ENCODE measurements at regions not wholly inside any gene's neighbourhood (a gene's known extent, or its start where the extent isn't known, plus 50 kb on each side); places are given as distances from the start of the nearest gene placed in this dataset.
"Not testable (repeated sequence)": the region's sequence is repeated elsewhere in the genome, so short reads cannot be mapped to it uniquely, and the experiment has no call there.

DNA sequence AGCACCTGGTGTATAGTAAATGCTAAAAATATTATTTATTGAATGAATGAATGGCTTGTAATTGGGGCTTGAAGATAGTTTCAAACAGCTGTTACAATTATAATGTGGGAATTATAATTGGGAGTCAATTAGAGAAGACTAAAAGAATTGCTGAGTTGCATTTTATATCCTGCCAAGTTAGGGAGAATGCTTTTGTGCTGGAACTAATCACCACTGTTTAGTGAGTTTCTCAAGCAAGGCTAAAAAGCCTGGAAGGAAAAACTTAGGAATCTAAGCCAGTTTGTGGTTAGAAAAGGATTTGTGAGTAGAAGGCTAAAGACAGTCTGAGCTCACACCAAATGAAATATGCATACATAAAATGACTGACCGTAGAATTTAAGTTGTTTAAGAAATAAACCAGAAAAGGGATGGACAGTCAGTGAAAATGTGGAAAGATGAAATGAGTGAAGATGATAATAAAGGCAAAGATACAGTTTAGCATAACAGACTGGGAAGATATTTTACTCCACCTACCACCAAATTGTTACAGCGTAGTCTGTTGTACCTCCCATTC, 647.7 kb upstream of the FSHR start:
- no peak for DNase-seq

DNA sequence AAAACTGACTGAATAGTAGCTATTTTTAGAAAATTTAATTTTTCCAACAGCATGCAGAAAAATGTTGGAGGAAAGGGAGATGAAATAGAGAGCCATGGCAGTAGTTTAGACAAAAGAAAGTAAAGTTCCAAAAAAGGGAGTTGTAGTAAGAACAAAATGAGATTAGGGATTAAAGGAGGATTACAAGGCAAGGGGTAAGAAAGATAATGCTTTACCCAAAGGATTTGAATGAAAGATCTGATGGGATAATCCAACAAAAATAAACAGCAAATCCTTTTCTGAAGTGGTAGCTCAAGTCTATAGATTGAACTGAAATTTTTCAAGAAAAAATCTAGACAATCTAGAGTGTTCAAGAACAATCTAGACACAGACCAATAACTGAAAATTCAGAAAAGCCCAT, 644.3 kb upstream of the FSHR start:
- no peak for DNase-seq

DNA sequence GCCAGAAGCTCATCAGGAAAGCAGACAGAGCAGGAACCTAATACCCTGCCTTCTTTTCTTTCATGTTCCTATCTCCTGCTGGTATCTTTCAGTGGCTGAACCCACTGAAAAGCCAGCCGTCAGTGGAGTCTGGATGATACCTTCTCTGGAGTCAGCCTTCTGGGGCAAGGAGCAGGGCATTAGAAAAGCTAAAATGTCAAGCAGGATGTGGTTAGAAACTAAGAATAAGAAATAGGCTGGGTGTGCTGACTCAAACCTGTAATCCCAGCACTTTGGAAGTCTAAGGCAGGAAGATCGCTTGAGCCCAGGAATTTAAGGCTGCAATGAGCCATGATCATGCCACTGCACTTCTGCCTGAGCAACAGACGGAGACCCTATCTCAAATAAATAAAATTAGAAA, 642.0 kb upstream of the FSHR start:
- no peak for DNase-seq

DNA sequence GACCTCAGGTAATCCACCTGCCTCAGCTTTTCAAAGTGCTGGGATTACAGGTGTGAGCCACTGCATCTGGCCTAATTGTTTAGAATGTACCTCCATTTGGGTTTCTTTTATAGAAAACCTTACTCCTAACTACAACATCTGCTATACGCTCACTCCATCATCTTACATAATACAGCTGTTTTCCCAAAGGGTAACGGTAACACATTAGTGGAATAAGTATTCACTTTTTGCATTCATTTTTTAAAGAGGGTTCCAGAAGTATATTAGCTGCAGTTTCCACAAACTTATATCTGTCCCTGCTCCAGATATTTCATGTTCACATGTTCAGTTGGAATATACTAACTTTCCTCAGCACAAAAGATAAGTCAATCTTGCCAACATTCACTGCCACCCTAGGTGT, 640.1 kb upstream of the FSHR start:
- no peak for DNase-seq

DNA sequence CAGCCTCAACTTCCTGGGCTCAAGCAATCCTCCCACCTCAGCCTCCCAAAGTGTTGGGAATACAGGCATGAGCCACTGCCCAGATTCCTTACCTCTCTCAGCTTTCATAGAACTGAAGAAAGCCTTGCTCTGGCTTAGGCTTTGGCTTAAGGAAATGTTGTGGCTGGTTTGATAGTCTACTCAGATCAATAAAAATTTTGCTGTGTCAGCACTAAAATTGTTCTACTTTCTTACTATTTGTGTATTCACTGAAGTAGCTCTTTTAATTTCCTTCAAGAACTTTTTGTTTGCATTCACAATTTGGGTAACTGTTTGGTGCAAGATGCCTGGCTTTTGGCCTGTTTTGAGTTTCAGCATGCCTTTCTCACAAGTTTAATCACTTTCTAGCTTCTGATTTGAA, 634.0 kb upstream of the FSHR start:
- DNase-seq: no peak

DNA sequence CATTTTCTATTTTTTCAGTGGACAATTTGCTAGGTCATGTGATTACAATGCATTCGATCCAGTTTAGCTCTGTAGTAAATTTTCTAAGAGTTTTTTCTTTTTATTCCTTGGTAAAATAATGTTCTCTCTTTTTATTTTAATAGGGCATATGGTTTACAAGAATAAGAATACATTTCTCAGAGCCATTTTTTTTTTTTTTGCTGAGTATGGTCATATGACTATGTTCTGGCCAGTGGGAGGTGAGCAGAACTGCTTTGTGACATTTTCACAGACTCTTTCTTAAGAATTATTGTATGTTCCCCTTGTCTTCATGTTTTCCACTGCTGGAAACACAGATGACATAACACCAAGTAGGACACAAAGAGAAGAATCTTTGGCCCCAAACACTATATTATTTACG, 626.6 kb upstream of the FSHR start:
- no peak for DNase-seq

DNA sequence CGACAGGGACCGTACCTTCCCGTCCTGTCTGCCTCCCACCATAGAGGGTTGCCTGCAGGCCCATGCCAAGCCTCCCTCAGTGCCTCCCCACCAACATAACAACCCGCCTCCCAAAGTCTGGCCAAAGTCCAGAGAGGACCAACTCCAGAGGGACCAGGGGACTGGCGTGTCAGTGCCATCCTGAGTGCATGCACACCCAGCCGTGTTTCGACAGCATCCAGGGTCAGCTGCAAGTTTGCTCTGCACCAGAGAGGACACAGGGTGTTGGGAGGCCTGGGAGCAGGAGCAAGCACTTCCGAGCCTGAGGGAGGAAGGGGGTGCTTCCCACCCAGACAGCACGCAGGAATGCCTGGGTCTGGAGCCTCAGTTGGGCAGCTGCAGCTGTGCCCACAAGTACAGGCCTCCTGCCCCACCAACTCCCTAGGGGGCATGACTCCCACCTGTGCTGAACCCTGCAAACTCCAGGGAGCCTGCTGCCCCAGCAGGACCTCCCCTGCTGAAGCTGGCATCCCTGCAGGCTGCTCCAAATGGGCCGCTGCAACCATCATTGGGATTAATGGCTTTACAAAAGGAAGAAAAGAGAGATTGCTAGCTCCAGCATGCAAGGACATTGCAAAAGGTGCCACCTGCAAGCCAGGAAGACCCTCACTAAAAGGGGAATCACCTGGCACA, 618.1 kb upstream of the FSHR start:
- no peak for DNase-seq

DNA sequence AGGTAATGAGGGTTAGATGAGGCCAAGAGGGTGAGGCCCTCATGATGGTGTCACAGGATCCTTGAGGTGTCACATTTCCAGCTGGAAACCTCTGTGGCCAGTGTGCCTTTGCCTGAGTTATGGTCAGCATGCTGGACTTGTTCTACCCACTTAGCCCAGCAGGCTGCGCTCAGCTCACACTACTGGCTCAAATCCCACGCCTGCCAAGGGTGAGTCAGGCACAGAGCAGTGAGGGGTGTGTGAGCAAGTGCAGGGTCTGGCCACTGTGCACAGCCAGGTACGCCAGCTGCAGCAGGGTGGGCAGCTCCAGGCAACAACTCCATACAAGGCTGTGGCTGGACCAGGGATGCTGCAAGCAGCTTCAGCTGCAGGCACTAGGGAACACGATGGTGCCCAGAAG, 616.6 kb upstream of the FSHR start:
- DNase-seq: no peak

DNA sequence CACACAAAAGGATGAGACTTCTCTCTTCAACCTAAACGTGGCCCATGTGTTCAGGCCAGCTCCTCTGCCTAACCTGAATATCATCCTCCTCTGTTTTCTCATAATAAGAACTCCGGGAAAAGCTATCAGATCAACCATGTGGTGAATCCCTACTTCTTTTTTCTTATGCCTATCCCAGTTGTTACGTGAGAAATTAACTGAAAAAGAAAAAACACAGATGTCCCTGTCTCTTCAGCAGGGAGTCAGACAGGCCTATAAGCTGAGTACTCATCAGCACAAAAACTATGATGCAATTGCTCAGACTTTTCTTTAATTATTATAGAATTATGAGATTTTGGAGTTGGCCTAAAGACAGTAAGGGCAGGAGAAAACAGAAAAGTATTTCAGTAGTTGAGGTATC, 613.0 kb upstream of the FSHR start:
- DNase-seq: no peak

DNA sequence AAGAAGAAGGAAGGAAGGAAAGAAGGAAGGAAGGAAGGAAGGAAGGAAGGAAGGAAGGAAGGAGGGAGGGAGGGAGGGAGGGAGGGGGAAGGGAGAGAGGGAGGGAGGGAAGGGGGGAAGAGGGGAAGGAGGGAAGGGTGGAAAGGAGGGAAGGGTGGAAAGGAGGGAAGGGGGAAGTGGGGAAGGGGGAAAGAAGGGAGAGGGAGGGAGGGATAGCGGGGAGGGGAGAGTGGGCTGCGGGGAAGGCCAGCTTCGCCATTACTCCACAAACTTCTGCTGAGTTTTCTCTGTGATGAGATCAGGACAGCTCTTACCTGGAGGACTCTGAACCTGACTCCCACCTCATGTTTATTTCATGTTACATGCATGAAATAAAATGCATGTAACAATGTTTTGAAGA, 601.5 kb upstream of the FSHR start:
- DNase-seq: no peak

DNA sequence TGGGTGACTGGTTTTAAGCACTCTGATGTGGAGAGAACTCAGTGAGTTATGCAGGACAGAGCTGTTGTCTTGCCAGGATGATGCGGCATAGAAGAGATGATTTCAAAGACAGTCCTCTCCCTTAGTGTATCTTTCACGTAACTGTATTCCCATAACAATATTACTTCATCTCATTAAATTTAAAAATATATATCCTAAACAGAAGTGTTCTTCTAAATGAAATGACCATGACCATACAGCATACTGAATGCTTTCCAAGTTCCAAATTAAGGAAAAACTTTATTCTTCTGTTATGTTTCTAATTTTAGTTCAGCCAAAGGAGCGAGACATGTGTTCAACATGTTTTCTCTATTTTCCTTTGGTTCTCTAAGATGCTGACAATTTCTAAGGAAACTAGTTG, 600.1 kb upstream of the FSHR start:
- DNase-seq: no peak

DNA sequence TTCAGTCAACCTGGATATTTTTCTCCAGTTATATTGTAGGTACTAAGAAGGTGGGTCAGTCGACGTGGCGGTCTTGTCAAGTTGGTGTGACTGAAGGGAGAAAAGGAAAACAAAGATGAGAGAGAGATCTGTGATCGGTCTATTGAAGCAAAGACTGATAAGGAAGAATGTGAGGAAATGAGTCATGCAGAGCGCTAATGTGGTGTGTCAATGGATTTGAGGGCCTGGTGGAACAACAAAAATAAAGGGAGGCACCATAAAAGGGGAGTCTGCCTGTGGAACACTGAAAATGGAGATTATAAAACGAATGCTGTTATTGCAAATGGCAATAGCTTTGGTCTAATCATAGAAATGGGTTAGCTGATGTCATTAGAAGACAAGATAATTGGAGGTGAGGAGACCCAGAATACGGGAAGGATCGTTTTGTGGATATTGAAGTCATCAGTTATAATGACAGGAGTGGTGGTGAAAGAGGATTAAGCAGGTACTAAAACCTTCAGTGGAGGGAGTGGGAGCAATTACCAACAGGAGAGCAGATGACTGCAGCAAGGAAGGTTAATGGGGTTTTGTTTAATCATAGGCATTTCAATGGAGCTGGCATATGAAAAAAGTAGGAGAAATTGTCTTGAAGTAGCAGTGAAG, 599.1 kb upstream of the FSHR start:
- no peak for DNase-seq

DNA sequence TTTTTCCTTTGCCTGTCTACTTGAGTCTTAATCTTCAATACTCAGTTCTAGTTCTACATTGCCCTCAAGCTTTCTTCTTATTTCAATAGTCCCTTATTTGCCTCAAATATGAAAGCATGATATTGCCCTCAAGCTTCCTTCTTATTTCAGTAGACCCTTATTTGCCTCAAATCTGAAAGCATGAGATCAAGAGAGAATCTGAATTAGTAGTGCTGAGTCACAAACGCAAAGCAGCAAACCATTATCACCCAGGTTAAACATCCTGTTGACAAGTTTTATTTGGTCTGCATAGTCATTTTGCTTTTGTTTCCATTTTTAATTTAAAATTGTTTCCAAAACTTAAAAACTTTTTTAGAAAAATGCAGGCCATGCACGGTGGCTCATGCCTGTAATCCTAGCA, 583.3 kb upstream of the FSHR start:
- DNase-seq: no peak

DNA sequence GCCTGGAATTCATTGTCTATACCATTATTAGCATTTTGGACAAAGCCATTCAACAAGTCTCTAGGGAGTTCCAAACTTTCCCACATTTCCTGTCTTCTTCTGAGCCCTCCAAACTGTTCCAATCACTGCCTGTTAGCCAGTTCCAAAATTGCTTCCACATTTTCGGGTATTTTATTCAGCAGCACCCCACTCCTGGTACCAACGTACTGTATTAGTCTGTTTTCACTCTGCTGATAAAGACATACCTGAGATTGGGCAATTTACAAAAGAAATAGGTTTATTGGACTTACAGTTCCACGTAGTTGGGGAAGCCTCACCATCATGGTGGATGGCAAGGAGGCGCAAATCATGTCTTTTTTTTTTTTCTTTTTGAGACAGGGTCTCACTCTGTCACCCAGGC, 578.6 kb upstream of the FSHR start:
- DNase-seq: not testable (repeated sequence)

DNA sequence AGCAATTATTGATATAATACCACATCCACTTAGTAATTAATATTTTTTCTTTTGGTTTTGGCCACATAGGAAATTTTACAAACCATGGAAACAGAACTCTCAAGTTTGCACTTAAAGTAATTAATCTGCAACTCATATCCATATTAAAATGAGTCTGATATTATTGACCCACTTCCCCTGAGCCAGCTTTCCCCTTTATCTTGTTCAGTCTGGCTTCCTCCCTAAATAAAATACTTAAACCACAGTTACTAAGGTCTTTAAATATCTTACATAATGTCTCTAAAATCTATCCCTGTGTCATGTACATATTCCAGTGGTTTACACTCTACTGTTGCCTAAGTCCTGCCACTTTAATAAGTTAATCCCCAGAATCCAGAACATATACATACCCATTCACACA, 564.9 kb upstream of the FSHR start:
- no peak for DNase-seq

DNA sequence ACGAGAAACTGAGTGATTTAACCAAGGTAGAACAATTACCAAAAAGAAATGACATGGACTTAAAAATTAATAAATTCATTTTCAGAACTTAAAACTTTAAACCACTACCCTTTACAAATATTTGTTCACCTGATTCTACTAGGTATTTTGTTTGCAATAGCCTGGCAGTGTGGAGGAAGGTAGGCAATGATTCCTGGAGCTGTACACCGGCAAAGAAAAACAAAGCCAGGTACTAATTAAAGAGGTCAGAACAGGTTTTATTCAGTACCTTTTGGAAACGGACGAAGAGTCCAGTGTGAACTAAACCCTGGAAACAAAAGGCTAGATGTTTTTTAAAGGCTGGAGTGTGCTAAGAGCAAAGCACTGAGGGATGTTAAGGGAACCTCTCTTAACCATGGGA, 561.3 kb upstream of the FSHR start:
- no peak for DNase-seq

DNA sequence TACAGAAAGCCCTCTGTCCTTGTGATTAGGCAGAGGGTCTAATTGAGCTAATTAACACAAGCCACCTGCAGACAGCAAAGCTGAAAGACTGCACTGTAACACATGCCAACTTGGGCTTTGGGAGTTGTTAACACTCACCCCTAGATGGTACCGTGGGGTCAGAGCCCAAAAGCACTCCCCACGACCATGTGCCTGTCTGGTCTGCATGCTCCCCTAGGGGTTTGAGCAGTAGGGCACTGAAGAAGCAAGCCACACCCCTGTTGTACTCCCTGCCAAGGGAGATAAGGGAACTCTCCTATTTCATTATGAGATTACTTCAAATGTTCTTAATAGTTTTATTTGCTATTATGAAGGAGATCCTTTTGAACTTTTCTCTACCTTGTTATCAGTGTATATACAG, 560.1 kb upstream of the FSHR start:
- no peak for DNase-seq

DNA sequence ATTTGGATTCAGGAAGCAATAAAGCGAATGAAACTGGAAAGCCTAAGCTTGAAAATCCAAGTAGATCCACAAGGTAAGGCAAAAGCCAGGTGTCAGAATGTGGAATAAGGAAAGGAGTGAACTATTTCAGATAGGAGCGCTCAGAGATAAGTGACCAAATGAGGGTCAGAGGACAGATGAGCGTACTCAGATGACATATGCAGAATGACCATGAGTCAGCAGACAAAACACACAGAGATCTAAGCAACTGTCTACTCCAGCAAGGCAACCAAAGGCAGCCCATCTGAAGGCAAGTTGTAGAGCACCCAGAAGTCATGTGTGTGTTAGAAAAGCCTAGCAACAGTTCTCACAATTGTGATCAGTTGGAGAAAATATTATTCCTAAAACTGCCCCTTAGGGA, 548.4 kb upstream of the FSHR start:
- no peak for DNase-seq

DNA sequence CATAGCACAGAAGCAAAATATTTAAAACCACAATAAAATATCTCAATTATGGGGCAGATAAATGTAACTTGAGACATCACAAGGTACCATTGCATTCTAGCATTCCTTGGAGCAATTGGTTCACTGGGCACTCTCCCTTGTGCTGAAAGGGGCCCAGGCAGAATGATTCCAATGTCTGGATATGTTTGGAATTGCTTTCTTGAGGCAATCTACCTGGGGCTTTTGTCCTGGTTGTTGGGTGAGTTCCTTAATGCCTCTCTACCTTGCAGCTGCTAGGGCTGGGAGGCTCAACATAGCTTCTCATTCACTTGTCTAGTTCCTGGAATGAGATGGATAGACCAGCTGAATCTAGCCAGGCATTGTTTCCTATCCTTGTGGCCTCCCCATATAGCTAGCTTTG, 539.6 kb upstream of the FSHR start:
- DNase-seq: no peak

DNA sequence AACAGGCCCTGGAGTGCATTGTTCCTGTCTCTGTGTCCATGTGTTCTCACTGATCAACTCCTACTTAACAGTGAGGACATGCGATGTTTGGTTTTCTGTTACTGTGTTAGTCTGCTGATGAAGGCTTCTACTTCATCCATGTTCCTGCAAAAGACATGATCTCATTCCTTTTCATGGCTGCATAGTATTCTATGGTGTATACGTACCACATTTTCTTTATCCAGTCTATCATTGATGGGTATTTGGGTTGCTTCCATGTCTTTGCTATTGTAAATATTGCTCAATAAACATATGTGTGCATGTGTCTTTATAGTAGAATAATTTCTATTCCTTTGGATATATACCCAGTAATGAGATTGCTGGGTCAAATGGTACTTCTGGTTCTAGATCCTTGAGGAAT, 537.7 kb upstream of the FSHR start:
- DNase-seq: not testable (repeated sequence)

DNA sequence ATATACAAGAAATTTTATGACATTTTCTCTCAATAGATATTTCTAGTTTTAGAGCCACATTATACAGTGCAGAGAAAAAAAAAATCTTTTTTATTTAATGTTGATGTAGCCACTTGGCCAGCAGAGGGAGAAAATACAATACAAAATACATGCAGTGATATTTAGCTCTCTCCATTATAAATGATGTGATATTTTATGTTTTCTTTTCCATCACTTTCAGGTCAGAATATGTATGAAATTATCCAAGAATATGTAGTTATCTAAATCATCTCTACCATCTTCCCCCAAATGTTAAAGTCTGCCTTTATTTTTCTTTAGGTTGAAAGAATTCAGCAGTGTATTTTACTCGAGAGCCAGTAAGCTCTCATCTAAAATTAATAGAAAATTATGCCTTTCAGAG, 533.6 kb upstream of the FSHR start:
- no peak for DNase-seq

DNA sequence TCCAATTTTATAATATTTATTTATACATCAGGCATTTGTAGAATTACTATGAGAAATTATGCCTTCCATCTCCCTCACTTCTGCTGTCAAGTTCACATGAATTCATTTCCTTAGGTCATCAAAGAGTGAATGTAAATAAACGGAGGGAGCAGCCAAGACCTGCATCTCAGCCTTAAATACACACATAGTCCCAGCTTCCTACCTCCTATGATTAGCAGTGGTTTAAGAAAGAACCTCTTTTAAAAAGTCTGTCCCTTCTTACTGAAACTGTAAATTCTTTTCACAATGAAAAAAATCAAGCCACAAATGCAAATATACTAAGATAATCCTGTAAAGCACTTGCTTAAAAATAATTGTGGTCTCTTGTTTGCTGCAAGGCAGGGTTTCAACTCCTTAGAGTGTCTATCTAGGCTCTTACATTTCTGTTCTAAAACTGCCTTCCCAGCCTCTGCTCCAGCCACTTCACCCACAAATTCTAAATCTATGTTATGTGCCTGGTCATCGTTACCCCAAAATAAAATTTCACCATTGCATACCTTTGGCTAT, 532.7 kb upstream of the FSHR start:
- DNase-seq: no peak

DNA sequence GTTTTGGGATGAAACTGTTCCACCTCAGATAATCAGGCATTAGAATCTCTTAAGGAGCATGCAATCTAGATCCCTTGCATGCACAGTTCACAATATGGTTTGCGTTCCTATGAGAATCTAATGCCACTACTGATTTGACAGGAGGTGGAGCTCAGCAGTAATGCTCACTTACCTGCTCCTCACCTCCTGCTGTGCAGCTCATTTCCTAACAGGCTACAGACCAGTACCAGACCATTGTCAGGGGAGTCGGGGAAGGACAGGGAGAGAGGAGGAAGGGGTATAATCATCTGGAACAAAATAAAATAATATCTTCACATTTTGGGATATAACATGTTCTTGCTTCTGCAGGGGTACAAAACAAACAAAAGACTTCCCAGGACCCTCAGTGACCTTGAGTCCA, 532.0 kb upstream of the FSHR start:
- DNase-seq: no peak

DNA sequence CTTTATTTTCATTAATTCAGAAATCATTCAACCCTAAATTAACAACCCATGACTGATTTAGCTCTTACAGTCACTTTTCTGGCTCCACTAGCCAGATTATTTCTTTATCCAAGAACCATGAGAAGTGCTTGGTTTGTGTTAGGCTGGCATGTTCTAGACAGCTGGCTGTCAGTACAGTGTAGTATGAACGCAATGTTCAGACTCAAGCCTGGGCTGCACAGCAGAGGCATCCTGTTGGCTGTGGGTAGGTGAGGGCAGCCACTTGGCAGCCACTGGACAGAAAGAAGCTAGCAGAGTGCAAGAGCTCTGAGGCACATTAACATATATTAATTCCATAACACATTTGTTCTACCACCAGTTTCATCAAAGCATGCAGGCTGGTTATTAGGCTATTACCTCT, 522.9 kb upstream of the FSHR start:
- DNase-seq: no peak

DNA sequence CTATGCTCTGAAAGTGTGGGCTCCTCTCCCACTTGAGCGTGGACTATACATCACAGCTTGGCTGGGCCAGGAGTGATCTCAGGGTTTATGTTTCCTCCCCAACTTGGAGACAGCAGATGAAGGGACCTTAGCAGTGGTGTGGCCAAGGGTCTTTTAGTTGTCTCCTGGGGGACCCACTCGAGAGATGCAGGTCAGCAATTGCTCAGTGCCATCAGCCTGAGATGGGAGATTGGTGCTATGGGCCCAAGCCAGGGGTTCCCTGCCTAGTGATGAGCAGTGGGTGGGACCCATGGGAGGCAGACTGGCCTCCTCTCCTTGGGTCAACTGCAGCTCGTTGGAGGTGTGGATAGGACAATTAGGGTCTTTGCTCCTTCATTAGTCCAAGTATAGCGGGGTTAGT, 510.5 kb upstream of the FSHR start:
- DNase-seq: no peak

Measured in NCI-H526 treated with DMSO at 0.1 percent for 48 hours (cell line).